HG02870 (cell line): ENCODE measurements at regions not wholly inside any gene's neighbourhood (a gene's known extent, or its start where the extent isn't known, plus 50 kb on each side); places are given as distances from the start of the nearest gene placed in this dataset.

Source experiments
- ATAC-seq: cut with Tn5 transposase; IDR thresholded peaks from one replicate; pipeline ENCODE4 v1.9.1; 2021; ENCODE audit warnings: mild to moderate bottlenecking, moderate library complexity; ENCODE audit not compliant: unreplicated experiment

DNA sequence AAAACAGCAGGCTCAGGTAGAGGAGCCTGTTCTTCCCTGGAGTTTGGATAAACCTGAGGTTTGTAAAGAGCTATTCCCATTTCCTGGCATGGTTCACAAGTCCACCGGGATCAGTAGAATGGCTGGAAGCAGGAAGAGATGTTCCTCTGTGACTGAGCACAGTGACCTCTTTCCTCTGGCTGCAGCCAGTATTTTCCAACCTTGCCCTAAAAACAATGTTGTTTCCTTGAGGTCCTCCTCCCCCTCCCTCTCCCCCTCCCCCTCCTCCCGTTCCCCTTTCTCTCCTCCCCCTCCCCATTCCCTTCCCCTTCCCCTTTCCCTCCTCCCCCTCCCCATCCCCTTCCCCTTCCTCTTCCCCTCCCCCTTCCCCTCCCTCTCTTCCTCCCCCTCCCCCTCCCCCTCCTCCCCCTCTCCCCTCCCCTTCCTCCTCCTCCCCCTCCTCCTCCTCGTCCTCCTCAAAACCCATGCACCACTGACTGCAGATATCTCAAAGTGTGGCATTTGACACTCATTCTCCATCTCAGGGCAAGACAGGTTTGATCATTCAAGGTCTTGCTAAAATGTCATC is 58.9 kb upstream of the MON1B start:
- no peak for ATAC-seq

DNA sequence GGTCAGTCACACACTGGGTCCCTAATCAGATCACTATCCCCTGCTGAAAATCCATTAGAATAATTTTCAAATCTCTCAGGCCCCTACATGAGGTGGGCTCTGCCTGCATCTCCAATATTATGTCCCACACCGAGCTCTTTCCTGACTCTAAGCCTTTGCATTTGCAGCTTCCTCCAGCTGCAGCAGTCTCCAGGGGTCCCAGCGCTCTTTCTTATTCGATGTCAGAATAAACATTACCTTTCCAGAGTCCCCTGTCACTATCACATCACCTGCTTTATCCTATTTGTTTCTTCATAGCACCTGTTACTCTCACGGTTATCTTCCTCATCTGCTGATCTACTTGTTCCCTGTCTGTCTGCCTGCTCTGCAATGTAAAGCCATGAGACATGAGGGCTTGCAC is 57.3 kb upstream of the MON1B start:
- ATAC-seq: no peak

DNA sequence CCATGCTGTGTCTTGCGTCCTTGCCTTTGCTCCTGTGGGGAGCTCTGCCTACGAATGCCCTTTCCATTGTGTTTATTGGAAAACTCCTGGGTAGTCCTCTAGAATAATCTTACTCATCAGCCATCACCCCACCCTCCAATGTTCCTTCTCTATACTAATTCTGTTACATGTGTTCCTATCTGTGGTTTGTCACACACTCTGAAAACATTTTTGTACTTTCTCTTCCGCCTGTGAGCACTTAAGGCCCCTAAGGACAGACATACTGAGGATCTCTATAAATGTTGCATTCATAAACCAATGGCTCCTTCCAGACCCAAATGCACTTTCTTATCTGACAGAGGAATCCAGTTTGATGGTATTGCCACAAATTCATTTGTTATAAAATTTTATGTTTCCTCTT is 53.9 kb upstream of the MON1B start:
- ATAC-seq: peak; percentile 75
